ENCODE measurements at regions not wholly inside any gene's neighbourhood (a gene's known extent, or its start where the extent isn't known, plus 50 kb on each side); places are given as distances from the start of the nearest gene placed in this dataset.

DNA sequence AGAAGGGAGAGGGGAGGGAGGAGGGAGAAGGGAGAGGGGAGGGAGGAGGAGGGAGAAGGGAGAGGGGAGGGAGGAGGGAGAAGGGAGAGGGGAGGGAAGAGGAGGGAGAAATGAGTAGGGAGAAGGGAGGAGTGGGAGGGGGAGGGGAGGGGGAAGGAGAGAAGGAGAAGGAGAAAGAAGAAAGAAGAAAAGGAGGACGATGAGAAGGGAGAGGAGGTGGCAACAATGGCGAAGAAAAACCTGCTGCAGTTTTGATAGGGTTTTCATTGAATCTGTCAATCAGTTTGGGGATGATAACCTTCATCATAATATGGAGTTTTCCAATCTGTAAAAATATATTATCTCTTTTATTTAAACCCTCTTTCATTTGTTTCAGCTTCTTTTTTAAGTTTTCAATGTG lies 185.2 kb downstream of the ADAM29 start:
- TF ChIP-seq, protein P1, sequence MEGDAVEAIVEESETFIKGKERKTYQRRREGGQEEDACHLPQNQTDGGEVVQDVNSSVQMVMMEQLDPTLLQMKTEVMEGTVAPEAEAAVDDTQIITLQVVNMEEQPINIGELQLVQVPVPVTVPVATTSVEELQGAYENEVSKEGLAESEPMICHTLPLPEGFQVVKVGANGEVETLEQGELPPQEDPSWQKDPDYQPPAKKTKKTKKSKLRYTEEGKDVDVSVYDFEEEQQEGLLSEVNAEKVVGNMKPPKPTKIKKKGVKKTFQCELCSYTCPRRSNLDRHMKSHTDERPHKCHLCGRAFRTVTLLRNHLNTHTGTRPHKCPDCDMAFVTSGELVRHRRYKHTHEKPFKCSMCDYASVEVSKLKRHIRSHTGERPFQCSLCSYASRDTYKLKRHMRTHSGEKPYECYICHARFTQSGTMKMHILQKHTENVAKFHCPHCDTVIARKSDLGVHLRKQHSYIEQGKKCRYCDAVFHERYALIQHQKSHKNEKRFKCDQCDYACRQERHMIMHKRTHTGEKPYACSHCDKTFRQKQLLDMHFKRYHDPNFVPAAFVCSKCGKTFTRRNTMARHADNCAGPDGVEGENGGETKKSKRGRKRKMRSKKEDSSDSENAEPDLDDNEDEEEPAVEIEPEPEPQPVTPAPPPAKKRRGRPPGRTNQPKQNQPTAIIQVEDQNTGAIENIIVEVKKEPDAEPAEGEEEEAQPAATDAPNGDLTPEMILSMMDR (conservative IDR thresholded peaks at IDR 0.05; ENCODE audit: low read length): no peak
- TF ChIP-seq EZH2phosphoT487 (IDR thresholded peaks at IDR 0.05; ENCODE audit: borderline replicate concordance, low read depth, low read length): no peak

Data from OCI-LY7 (cell line).